HepG2 (cell line): ENCODE measurements at regions not wholly inside any gene's neighbourhood (a gene's known extent, or its start where the extent isn't known, plus 50 kb on each side); places are given as distances from the start of the nearest gene placed in this dataset.

ENCODE experiments used
- ATAC-seq: fragments of 200-7000 bp; cut with Tn5 transposase; 3 replicates; pipeline ENCODE4 v1.9.1; 2020; ENCODE audit warnings: mild to moderate bottlenecking, moderate library complexity
- BruUV-seq: library from RNA; stranded (reverse); fragments of 400-500 nt; replicated peaks from 2 replicates; lab custom pipeline; 2021; lab: Mats Ljungman, UMichigan
- CTCF ChIA-PET: fragments of 300-600 bp; formaldehyde crosslinking; extraction: SDS; loops from one replicate; lab custom pipeline; 2021; ENCODE audit warnings: low total read pairs, inconsistent platforms, low intra/inter-chr PET ratio; lab: Yijun Ruan, JAX
- POLR2A ChIA-PET: fragments of 350-600 bp; sonication (Branson Sonifier 250); formaldehyde crosslinking; loops from one replicate; lab custom pipeline; 2020; ENCODE audit warnings: antibody characterized with exemption, inconsistent platforms; lab: Yijun Ruan, JAX
- DNase-seq: peaks from one replicate; pipeline ENCODE4 v3.0.0-alpha.2; 2015; ENCODE audit warnings: low spot score
- FAIRE-seq: peaks from 3 replicates; lab custom pipeline; 2011; peaks lifted over from hg19 to GRCh38; lab: Jason Lieb, UNC
- H2AFZ ChIP-seq: one replicate; pipeline ENCODE4 v1.6.1; 2011; ENCODE audit warnings: low read length, inconsistent platforms
- H3K27ac ChIP-seq: fragments of 300-600 bp; 3 replicates; pipeline ENCODE4 v1.8.0; 2011; ENCODE audit warnings: mixed run types, mild to moderate bottlenecking, mixed read lengths, low read length, inconsistent platforms; ENCODE audit not compliant: insufficient read depth; ENCODE audit errors: extremely low read length
- H3K27me3 ChIP-seq, 2 experiments: fragments of 200-600 bp in 1 of 2; 2 replicates in 1 of 2; 3 replicates in 1 of 2; pipeline versions ENCODE4 v1.6.0 to v1.8.0; 2011; ENCODE audit warnings: low read length in 2 of 2, mild to moderate bottlenecking in 2 of 2, moderate library complexity in 2 of 2, inconsistent platforms in 1 of 2; ENCODE audit not compliant: insufficient read depth in 2 of 2, control insufficient read depth in 1 of 2
- H3K36me3 ChIP-seq, 2 experiments: fragments of 200-600 bp in 1 of 2; replicated peaks in 1 of 2; 2 replicates in 1 of 2; 3 replicates in 1 of 2; pipeline versions ENCODE4 v1.5.1 to v1.8.0; 2011; ENCODE audit warnings: low read length in 2 of 2, inconsistent platforms in 1 of 2; ENCODE audit not compliant: insufficient read depth in 2 of 2, control insufficient read depth in 1 of 2
- H3K4me1 ChIP-seq: 2 replicates; pipeline ENCODE4 v1.5.1; 2012; ENCODE audit warnings: low read length, inconsistent platforms; ENCODE audit not compliant: insufficient read depth
- H3K4me2 ChIP-seq: 2 replicates; pipeline ENCODE4 v1.6.0; 2011; ENCODE audit warnings: low read depth, low read length, inconsistent platforms
- H3K4me3 ChIP-seq, 3 experiments: fragments of 200-600 bp in 1 of 3; sonication (generic), shearing (Covaris generic) in 1 of 3; replicated peaks in 1 of 3; 2 replicates each; pipeline ENCODE4 v1.5.1; 2011 to 2016; ENCODE audit warnings: low read length in 3 of 3, inconsistent platforms in 2 of 3, low read depth in 2 of 3, mild to moderate bottlenecking in 2 of 3, control low read depth in 1 of 3, mixed read lengths in 1 of 3; ENCODE audit not compliant: insufficient read depth in 1 of 3
- H3K79me2 ChIP-seq: one replicate; pipeline ENCODE4 v1.6.1; 2011; ENCODE audit warnings: low read length, inconsistent platforms; ENCODE audit not compliant: insufficient read depth
- H3K9ac ChIP-seq: 2 replicates; pipeline ENCODE4 v1.6.0; 2011; ENCODE audit warnings: mild to moderate bottlenecking, low read depth, low read length, inconsistent platforms; ENCODE audit not compliant: insufficient read depth
- H3K9me3 ChIP-seq: 2 replicates; pipeline ENCODE4 v1.5.1; 2012; ENCODE audit warnings: mild to moderate bottlenecking, low read length
- H4K20me1 ChIP-seq: 2 replicates; pipeline ENCODE4 v1.6.0; 2011; ENCODE audit warnings: inconsistent platforms, mild to moderate bottlenecking, low read length, moderate library complexity; ENCODE audit not compliant: insufficient read depth
- CHCHD3 ChIP-seq: sonication (generic); formaldehyde crosslinking; IDR thresholded peaks from 2 replicates; pipeline ENCODE4 v1.8.0; 2022; ENCODE audit warnings: mild to moderate bottlenecking, missing genetic modification reagents, moderate library complexity
- ERF ChIP-seq: IDR thresholded peaks from 2 replicates; pipeline ENCODE4 v1.6.1; 2018; ENCODE audit warnings: missing biosample characterization, missing genetic modification reagents
- GTF3A ChIP-seq: sonication (generic); formaldehyde crosslinking; conservative IDR thresholded peaks from 2 replicates; pipeline ENCODE4 v1.4.0; 2020; ENCODE audit warnings: mild to moderate bottlenecking, missing genetic modification reagents
- HNF1B ChIP-seq: sonication (generic); formaldehyde crosslinking; IDR thresholded peaks from 2 replicates; pipeline ENCODE4 v1.5.1; 2020; ENCODE audit warnings: mild to moderate bottlenecking, moderate library complexity, missing genetic modification reagents
- NR1H2 ChIP-seq: sonication (generic); formaldehyde crosslinking; IDR thresholded peaks from 2 replicates; pipeline ENCODE4 v1.8.1; 2022; ENCODE audit warnings: low read depth, missing genetic modification reagents, borderline replicate concordance
- RARA ChIP-seq: IDR thresholded peaks from 2 replicates; pipeline ENCODE4 v1.6.1; 2016; ENCODE audit warnings: missing genetic modification reagents, missing compliant biosample characterization
- REST ChIP-seq, 2 experiments: IDR thresholded peaks; 2 replicates each; pipeline ENCODE4 v1.6.1; 2011 to 2012; ENCODE audit warnings: low read length in 2 of 2, borderline replicate concordance in 1 of 2, low read depth in 1 of 2, mild to moderate bottlenecking in 1 of 2, moderate library complexity in 1 of 2
- SAP130 ChIP-seq: IDR thresholded peaks from 2 replicates; pipeline ENCODE4 v1.6.1; 2016; ENCODE audit warnings: low read depth
- ZBTB43 ChIP-seq: sonication (generic); formaldehyde crosslinking; conservative IDR thresholded peaks from 2 replicates; pipeline ENCODE4 v1.4.0; 2020; ENCODE audit warnings: missing genetic modification reagents
- ZNF496 ChIP-seq: sonication (generic); formaldehyde crosslinking; IDR thresholded peaks from 2 replicates; pipeline ENCODE4 v1.8.1; 2023; ENCODE audit warnings: mild to moderate bottlenecking, moderate library complexity, missing genetic modification reagents; ENCODE audit not compliant: insufficient replicate concordance
- ZNF773 ChIP-seq: sonication (generic); formaldehyde crosslinking; IDR thresholded peaks from 2 replicates; pipeline ENCODE4 v1.4.0; 2020; ENCODE audit warnings: missing genetic modification reagents, borderline replicate concordance
- WGBS: methylation state at CpG from one replicate; pipeline ENCODE4 v1.1.6; 2017; ENCODE audit warnings: low lambda C conversion rate; 5-methylcytosine and 5-hydroxymethylcytosine counted together
- in situ Hi-C: cut with HindIII; loops from 2 replicates; pipeline ENCODE4 v1.10.0; 2017; ENCODE audit warnings: low pct_unique_long_range_greater_than_20kb; ENCODE audit not compliant: extremely low pct_ligation_motif_present
- intact Hi-C: fragments of 100-400 bp; cut with micrococcal nuclease; formaldehyde crosslinking; loops from one replicate; pipeline ENCODE4 v1.10.0; 2022; ENCODE audit not compliant: unreplicated experiment

- Histone ChIP-seq H3K9me3 (no peaks in the 10 kb centered on the region), H2AFZ (no peak overlapping the region), H3K4me1 (peaks cover 4% of the 10 kb centered on the region; the same call in 1 of the 2 replicates), H3K4me2 (no peak overlapping the region), H3K27me3 (no peaks in the 10 kb centered on the region), H3K4me3 (no peak overlapping the region), H3K36me3 (no peaks in the 10 kb centered on the region), H3K27ac (no peak overlapping the region), H3K79me2 (no peaks in the 10 kb centered on the region), H3K9ac (no peak overlapping the region), H4K20me1 (no peaks in the 10 kb centered on the region)
- CTCF ChIA-PET = no interaction called here
- POLR2A ChIA-PET = no interaction called here
- no peak for DNase-seq
- no TSS peak for BruUV-seq
- no peak for FAIRE-seq
- ATAC-seq = no peak
- no peak for TF ChIP-seq ZNF496 (CRISPR knock-in tag)
- intact Hi-C loops (no loop called here), in situ Hi-C loops (no loop called here)
- WGBS = 66% methylated on average over 5 of the region's 5 CpGs
Observed at GRCh38 chr4:158010361-158010760, 162.5 kb downstream of the GASK1B start.

- in situ Hi-C loops = no loop called here
- FAIRE-seq = no peak
- Histone ChIP-seq H3K9ac (no peak overlapping the region), H3K79me2 (no peaks in the 10 kb centered on the region), H4K20me1 (no peaks in the 10 kb centered on the region), H3K27me3 (no peaks in the 10 kb centered on the region), H3K36me3 (no peaks in the 10 kb centered on the region), H3K4me1 (no peaks in the 10 kb centered on the region)
- intact Hi-C loops = no loop called here
- POLR2A ChIA-PET = no interaction called here
- TF ChIP-seq NR1H2 (CRISPR knock-in tag) (no peak), SAP130 (no peak), HNF1B (CRISPR knock-in tag) (no peak), RARA (CRISPR knock-in tag) (no peak), ERF (CRISPR knock-in tag) (no peak), ZNF773 (no peak), CHCHD3 (CRISPR knock-in tag) (no peak), GTF3A (CRISPR knock-in tag) (no peak), ZBTB43 (CRISPR knock-in tag) (no peak), REST (IDR thresholded peaks at IDR 0.05; ENCODE audit: borderline replicate concordance in 1 of 2, low read depth in 1 of 2, low read length in 2 of 2) (no peak)
- TF ChIP-seq, all 625 proteins: peak for 0
- Histone ChIP-seq H2AFZ (no peak overlapping the region), H3K27ac (no peak overlapping the region), H3K9me3 (no peaks in the 10 kb centered on the region), H3K4me3 (no peak overlapping the region), H3K4me2 (no peak overlapping the region)
- no TSS peak for BruUV-seq
- DNase-seq (no peak), ATAC-seq (no peak)
- CTCF ChIA-PET = no interaction called here
- WGBS = 95% methylated on average over 6 of the region's 6 CpGs
Observed at GRCh38 chr4:158008551-158009218, 164.1 kb downstream of the GASK1B start.
